GM21529 (cell line): ENCODE measurements at regions not wholly inside any gene's neighbourhood (a gene's known extent, or its start where the extent isn't known, plus 50 kb on each side); places are given as distances from the start of the nearest gene placed in this dataset.

Source experiments
- ATAC-seq: cut with Tn5 transposase; IDR thresholded peaks from one replicate; pipeline ENCODE4 v1.9.1; 2021; ENCODE audit not compliant: unreplicated experiment

DNA sequence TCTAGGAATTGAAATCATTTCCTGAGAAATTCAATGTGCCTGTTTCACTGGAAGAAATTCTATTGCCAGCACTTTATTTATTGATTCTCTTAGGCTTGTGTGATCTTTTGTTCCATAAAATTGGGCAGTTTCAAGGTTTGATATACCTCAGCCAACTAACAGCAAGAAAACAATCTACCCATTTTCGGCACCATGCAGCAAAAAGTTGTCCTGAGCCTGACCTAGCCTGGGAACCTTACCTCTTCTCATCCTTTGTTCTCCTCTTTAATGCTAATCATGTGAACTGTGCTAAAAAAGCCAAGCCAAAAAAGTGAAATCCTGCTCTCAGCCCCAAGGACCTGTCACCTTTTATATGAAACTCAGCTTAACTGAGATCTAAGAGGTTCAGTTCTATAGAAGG lies 477.3 kb downstream of the SUCLA2 start:
- no peak for ATAC-seq

DNA sequence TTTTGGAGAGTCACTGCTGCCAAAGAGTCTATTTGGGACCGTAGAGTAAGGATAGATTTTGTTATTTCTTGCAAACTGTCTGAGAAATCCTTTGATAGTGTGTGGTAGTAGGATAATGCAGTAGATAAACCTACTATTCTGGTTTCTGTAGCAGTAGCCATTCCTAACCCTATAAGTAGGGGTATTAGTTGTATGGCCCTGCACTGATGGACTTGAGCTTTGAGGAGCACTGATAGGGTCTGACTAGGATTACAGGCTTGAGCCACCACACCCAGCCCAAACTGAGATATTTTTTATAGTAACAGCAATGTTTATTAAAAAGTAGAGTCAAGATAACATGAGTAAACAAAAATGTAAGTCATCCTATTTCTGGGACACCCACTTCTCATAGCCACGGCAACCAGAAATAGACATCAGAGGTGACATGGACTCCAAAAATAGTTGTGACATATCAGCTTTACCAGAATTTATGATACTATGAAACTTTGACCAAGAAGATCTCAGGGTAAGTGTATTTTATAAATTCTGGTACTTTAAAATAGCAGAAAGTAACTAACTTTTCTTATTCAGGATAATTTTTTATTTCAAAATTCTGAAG lies 479.1 kb downstream of the SUCLA2 start:
- no peak for ATAC-seq

DNA sequence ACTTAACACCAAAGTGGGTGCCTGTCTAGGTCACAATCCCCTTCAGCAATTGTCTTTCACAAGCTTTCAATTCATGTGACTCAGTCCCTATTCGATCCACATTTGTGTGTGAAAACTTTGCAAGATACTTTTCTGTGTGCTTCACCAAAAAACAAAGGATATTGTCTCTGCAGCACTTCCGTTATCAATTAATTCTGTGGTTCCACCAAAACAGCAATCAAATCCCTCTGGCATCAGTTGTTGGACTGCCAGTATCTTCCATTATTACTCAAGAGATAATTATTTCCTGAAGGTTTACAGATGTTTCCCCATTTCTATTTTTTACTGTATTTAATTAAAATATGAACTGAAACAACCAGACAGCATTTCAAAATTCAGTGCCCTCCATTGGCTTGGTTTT lies 481.4 kb downstream of the SUCLA2 start:
- ATAC-seq: no peak

DNA sequence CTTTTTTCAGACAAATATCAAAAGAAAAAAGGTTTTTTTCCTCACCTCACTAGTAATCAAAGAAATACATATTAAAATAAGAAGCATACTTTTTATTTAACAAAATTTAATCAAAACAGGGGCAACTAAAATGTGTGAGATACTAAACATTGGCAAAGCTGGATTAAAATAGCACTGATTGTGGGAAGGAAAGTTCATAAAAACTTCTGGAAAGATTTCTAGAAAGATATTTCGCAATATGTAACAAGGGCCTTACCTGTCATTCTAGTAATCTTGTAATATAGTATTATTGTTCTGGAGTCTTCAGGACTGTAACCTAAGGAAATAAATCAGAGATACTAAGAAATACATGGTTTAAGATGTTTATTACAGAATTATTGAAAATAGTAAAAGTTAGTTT lies 482.5 kb downstream of the SUCLA2 start:
- no peak for ATAC-seq

DNA sequence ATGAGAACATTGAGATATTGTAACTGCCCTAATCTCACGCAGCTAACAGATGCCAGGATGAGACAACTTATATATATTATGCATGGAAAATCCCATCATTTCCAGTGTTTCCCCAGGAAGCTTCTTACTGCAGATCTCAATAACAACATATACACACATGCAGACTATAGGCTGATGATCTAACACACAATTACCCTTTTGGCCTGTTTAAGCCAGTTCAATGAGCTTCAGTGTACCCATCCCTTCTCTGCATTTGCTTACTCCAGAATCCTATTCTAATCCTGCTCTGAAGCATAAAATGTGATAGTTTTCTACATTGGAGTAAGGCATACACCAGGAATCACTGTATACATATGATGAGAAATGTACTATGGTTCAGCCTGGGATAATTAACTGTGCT lies 489.4 kb downstream of the SUCLA2 start:
- ATAC-seq: no peak

DNA sequence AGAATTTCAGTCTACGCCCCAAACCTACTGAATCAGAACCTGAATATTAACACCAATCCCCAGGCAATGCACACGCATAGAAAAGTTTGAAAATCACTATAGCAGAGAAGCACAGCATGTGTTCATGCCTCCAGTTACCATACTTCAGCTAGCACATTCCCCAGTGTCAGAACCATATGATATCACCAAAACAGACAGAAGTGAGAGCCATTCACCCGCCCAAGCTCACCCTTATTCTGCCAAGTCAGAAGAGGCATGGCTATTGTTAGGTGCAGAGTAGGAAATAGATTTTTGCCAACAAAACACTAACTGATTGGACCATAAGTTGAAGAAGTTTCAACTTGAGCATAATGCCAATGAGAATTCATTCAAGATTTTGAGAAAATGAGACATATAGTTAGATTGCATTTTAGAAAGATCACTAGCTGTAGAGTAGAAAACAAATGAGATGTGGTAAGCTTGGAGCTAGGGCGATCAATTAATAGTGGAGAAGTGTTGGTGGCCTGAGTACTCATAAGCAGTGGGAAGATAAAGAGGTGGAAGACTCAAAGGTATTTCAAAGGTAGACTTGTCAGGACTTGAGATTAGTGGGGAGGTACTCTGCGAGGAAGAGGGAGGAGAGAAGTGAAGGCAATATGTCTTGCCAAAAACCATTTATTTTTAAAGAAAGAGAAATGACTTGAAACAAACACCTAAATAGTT lies 492.4 kb downstream of the SUCLA2 start:
- ATAC-seq: no peak

DNA sequence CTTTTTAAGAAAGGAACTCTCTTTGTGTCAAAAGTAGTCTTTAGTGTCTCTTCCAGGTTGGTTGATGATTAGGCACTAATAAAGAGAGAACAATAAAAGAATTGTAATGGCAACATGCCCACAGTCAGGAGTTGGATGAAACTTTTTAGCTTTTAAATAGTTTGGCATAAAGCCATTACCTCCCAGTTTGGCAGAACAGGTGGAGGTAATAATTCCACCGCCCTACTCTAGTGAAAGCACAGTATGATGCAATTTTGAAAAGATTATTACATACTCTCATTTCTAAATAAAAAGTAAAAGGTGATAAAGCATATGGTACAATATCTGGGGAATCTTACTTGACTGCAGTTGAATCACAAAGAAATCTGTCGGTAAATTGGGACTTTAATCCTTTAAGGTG lies 497.6 kb downstream of the SUCLA2 start:
- no peak for ATAC-seq

DNA sequence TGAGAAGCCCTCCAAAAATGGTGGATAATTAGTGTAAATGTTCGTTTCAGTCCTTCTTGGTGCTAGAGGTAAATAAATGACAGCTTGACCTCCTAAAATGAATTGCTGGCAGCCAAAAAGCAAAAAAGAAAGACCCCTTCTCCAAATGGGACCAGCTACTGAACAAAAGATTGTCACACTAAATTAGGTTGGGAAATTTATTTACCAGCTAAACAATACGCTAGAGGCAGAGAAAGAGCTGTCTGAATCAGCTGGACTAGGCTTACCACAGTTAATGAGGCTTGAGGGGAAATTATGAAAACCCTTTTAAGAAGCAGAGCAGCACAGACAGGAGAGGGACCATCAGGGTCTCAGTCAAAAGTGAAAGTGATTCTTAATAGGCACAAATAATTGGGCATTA lies 498.9 kb downstream of the SUCLA2 start:
- ATAC-seq: no peak

DNA sequence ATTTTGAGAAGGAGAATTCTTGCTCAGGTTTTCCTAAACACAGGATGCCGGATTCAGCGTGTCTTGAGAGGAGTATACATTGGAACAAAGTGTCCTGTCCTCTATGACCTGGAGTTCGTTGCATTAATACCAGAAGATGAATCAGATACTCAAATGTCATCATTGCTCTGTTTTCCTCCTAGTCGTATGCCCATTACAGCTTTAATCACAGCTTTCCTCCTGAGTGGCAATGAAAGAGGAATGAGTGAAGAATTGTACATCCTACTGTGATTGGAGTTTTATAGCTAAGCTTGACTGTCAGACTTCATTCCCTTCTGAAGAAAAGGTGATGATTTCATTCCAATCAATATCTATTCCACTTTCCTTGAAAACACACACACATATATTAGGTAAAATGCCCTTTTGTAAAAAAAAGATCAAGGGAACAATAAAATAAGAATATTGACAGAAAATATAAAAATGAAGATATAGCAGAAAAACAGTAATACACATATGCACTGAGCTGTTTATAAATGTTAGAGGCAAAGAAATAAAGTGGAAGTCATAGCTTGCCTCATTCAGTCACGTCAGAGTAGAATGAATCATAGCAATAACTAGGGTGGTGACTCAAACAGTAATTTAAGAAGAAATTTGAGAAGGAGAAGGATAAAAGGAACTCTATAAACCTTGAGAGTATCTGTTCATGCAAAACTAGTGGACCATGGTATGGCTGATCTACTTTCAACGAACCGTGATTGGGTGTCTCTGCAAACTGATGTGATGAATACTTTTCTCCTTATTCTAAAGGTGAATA lies 501.5 kb downstream of the SUCLA2 start:
- ATAC-seq: no peak

DNA sequence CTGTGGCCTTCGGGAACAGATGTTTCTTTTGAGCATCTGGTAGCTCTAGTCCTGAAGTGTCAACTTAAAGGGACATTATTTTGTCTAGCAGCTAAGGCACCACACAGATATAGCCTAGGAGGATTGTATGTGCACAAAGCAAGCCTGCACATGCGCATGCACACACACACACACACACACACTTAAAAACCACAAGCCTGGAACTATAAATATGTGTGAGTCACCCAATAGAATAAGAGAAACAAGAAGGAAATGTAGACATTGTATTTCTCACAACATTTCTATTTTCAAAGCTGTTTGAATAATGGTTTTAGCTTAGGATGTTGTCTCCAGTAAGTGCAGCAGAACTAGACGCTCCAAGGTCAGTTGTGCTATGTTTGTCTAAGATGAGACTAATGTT lies 516.5 kb downstream of the SUCLA2 start:
- ATAC-seq: no peak

DNA sequence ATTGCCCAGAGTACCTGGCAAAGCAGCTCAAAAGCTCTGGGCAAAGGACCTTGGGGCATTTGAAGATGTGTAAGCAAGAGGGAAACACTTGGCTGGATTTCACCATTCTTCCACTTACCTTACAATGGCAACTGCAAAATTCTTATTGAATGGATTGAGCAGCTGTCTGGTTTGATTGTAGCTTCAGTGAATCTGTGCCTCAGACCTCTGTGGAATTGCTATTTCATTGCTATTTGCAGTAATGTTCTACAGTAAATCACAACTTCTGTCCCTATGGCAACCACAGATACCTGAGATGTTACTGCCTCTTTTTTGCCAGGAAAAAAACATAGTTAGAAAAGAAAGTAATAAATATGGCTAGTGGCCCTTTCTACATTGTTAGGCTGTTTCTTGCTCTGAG lies 519.5 kb downstream of the SUCLA2 start:
- ATAC-seq: no peak

DNA sequence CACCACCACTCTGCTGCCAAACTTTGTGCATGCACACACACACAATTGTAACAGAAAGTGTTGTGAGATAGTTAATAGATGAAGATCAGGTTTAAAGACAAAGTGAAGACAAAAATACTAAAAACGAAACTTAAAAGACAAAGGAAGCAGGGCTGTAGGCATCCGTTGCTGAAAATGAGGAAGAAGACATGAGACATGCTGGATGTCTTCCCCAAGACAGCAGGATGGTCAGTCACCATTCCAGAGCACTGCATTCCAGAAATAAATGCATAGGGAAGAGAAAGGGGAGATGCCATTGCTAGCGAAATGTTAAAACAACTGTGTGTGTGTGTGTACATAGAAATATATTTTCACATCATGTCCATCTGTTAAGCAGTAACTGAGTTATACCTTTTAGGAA lies 520.1 kb downstream of the SUCLA2 start:
- ATAC-seq: no peak

DNA sequence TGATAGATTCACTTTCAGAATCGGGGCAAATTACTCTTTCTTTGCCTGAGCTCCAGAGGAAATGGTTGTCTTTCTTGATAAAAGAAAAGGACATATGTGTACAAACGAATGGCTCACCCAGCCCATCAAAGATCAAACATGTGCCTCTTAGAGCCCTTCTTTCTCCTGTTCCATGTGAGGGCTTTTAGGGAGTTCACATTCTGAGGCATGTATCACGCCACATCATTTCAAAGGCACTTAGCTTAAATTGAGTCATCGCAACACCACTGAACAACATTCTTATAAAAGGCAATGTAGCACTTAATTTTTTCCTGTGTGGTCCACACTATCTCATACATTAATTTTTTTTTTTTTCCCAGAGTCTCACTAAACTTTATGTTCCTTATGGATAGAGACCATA lies 521.0 kb downstream of the SUCLA2 start:
- ATAC-seq: no peak

DNA sequence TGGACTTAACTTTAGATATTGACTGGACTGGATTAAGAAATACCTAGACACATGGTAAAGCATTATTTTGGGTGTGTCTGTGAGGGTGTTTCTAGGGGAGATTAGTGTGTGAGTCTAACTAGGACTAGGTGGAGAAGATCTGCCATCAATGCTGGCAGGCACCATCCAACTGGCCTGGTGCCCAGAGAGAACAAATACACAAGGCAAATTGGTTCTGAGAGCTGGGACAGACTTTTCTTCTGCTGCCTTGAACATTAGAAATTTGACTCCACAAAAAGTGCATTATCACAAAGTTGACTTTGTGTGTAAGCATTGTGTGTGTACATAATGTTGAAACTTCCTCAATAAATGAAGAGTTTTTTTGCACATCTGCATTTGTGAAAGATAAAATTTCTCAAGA lies 522.1 kb downstream of the SUCLA2 start:
- no peak for ATAC-seq

DNA sequence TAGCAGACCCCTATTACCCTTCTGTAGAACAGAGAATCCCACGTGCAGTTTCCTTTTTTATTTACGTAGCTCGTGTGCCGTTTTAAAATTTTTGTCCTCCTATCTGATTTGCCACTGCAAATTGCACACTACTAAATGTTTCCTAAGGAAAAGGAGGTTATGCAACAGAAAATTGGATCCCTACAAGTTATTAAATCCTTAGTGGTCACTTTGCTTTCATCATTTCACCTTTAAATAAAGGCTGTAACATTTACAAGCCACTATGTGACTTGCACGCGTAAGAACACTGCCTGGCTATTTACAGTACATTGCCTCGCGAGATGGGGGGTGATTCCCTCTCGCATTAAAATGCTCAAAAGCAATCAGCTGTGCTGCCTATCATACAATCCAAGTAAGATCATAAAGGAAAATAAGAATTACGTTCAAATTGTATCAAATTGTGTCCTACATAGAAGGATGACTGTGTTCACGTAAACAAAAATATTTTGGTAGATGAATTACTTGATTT lies 525.6 kb downstream of the SUCLA2 start:
- no peak for ATAC-seq

DNA sequence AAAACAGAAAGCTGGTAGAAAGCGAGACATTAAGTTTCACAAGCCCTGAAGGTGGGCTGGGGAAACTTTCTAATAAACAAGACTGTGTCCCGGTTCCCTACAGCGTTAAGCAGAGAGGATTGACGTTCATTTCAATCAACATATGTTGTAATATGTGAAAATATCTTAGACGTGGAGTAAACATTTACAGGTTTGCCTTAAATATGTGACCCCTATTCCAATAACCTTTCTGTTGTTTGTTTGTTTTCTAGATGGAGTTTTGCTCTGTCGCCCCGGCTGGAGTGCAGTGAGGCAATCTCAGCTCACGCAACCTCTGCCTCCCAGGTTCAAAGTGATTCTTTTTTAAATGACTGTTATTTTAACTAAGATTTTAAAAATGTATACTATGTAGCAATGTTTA lies 526.2 kb downstream of the SUCLA2 start:
- no peak for ATAC-seq

DNA sequence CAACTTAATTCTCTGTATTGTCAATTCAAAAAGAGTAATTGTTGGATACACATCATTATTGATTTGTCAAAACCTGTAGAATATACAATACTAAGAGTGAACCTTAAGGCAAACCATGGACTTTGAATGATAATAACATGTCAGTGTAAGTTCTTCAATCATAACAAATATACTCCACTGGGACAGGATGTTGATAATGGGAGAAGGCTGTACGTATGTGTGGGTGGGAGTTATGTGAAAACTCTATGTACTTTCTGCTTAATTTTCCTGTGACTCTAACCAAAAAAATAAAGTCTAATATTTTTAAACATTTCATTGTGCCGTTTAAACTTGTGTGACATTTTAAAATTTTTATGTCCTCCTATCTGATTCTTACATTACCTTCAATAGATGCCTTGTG lies 526.7 kb downstream of the SUCLA2 start:
- ATAC-seq: no peak

DNA sequence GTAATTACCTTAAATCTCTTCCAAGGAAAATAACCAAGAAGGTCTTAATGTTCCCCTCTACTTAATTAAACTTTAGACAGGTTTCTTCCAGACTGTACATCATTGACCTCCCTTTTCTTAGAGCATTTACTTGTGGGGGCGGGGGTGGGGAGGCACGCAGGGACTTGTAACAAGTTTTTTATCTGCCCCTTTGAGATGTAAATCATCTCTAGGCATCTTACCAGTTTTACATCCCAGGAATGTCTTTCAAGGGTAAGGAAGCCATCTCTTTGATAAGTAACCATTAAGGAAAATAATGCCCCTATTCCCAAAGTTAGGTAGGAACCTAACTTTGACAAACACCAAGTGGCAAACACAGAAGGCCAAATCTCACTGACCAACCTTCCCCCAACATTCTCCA lies 528.6 kb downstream of the SUCLA2 start:
- ATAC-seq: no peak

DNA sequence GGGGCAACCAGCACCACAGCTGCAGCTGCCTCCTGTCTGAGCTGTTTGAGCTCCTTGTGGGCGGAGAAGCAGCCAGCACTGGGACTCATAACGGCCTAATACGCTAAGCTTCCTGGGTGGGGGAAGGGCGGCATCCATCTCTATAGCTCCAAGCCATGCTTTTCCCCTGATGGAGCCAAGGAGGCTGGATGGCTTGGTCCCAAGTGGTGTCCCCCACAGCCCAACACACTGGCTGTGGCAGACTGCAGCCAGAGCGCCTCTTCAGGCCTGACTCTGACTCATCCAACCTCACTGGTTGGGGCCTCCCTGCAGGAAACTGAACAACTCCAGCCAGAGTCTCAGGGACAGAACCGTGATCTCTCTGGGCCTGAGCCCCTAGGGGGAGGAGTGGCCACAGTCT lies 537.3 kb downstream of the SUCLA2 start:
- ATAC-seq: no peak

DNA sequence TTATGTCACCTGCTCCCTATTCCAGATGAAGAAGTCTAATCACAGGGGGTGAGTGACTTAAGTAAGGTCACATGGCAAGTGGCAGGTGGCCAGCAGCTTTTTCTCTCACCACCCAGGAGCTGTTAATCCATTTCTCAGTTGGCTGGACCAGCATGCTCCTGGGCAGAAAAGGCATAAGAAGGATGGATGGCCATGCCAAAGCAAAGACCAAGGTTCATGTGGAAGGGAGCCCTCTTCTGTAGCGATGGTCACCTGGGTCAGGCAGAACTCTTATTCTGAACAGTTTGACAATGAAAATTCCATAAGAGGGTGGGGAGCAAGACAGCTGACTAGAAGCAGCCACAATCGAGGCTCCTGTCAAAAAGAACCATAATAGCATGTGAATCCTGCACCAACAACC lies 538.1 kb downstream of the SUCLA2 start:
- ATAC-seq: no peak

DNA sequence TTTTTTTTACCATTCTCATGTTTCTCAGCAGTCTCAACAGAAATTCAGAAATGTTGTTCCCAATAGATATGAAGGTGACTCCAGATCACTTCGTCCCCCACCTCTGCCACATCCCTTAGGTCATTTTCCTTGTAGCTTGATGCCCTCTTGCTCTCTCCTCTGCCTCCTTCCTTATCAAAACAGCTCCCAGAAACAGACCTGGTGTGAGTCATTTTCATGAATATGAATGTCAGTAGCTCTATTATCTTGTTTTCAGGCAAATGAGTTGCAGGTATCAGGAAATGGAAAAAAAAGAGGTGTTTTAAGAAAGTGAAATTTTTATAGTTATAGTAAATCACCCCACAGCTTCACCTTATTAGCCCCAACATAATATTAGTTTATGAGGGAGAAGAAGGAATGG lies 539.3 kb downstream of the SUCLA2 start:
- no peak for ATAC-seq

DNA sequence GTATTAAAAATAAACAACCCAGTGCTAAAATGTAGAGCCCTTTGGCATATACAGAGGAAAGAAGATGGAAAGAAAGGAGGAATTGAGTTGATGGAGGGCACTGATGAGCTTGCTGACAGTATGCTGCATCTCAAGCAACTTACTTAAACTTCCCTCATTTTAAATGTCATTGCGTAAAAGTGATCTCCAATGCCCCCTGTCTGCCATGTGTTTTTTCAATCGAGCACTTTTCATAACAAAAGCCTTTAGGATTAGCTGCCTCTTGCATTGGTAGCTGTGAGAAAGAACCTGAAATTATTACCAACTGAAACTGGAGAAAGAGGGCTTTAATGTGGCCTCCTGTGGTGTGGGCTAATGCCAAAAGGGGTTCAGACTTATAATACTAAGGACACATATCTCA lies 541.6 kb downstream of the SUCLA2 start:
- no peak for ATAC-seq
